ENCODE measurements at regions not wholly inside any gene's neighbourhood (a gene's known extent, or its start where the extent isn't known, plus 50 kb on each side); places are given as distances from the start of the nearest gene placed in this dataset.

- peak; percentile 14 for DNase-seq (ENCODE audit: low read depth)
Observed at GRCh38 chr5:158119961-158120723, 261.2 kb upstream of the CLINT1 start.

GRCh38 chr5:158117467-158118160, 258.7 kb upstream of the CLINT1 start:
- no peak for DNase-seq (ENCODE audit: low read depth)

- DNase-seq (ENCODE audit: low read depth): no peak
Observed at GRCh38 chr5:158116965-158117364, 258.0 kb upstream of the CLINT1 start.

- DNase-seq (ENCODE audit: low read depth): no peak
Observed at GRCh38 chr5:158115468-158115867, 256.5 kb upstream of the CLINT1 start.

GRCh38 chr5:158108177-158108576, 249.2 kb upstream of the CLINT1 start:
- no peak for DNase-seq (ENCODE audit: low read depth)

GRCh38 chr5:158100373-158100888, 241.5 kb upstream of the CLINT1 start:
- no peak for DNase-seq (ENCODE audit: low read depth)

- no peak for DNase-seq (ENCODE audit: low read depth)
Observed at GRCh38 chr5:158099571-158100105, 240.7 kb upstream of the CLINT1 start.

- DNase-seq (ENCODE audit: low read depth): no peak
Observed at GRCh38 chr5:158096835-158097234, 237.9 kb upstream of the CLINT1 start.

GRCh38 chr5:158086856-158087255, 227.9 kb upstream of the CLINT1 start:
- no peak for DNase-seq (ENCODE audit: low read depth)

- DNase-seq (ENCODE audit: low read depth): no peak
Observed at GRCh38 chr5:158084292-158084691, 225.3 kb upstream of the CLINT1 start.

- DNase-seq (ENCODE audit: low read depth): no peak
Observed at GRCh38 chr5:158082696-158083287, 223.8 kb upstream of the CLINT1 start.

GRCh38 chr5:158080112-158080511, 221.2 kb upstream of the CLINT1 start:
- DNase-seq (ENCODE audit: low read depth): no peak

GRCh38 chr5:158079097-158079496, 220.2 kb upstream of the CLINT1 start:
- DNase-seq (ENCODE audit: low read depth): no peak

- DNase-seq (ENCODE audit: low read depth): peak; percentile 53
Observed at GRCh38 chr5:158074992-158075769, 216.2 kb upstream of the CLINT1 start.

GRCh38 chr5:158074597-158074991, 215.6 kb upstream of the CLINT1 start:
- no peak for DNase-seq (ENCODE audit: low read depth)

- no peak for DNase-seq (ENCODE audit: low read depth)
Observed at GRCh38 chr5:158070859-158071258, 211.9 kb upstream of the CLINT1 start.

GRCh38 chr5:158069838-158070237, 210.9 kb upstream of the CLINT1 start:
- DNase-seq (ENCODE audit: low read depth): no peak

GRCh38 chr5:158068964-158069363, 210.0 kb upstream of the CLINT1 start:
- DNase-seq (ENCODE audit: low read depth): no peak

GRCh38 chr5:158066076-158066475, 207.1 kb upstream of the CLINT1 start:
- no peak for DNase-seq (ENCODE audit: low read depth)

- DNase-seq (ENCODE audit: low read depth): no peak
Observed at GRCh38 chr5:158064334-158065123, 205.6 kb upstream of the CLINT1 start.

- no peak for DNase-seq (ENCODE audit: low read depth)
Observed at GRCh38 chr5:158063052-158063451, 204.1 kb upstream of the CLINT1 start.
